RWPE1 (cell line): ENCODE measurements at regions not wholly inside any gene's neighbourhood (a gene's known extent, or its start where the extent isn't known, plus 50 kb on each side); places are given as distances from the start of the nearest gene placed in this dataset.

Experiments
- CTCF ChIA-PET: fragments of 350-600 bp; sonication (Branson Sonifier 250); formaldehyde crosslinking; extraction: SDS; loops from one replicate; lab custom pipeline; 2021; lab: Yijun Ruan, JAX
- POLR2A ChIA-PET: fragments of 400-600 bp; formaldehyde crosslinking; extraction: SDS; loops from one replicate; lab custom pipeline; 2020; ENCODE audit warnings: antibody characterized with exemption; ENCODE audit not compliant: low non-redundant PET; lab: Yijun Ruan, JAX
- DNase-seq: peaks from one replicate; pipeline ENCODE4 v3.0.0; 2012; ENCODE audit warnings: low spot score
- H3K27ac ChIP-seq: fragments of 450-650 bp; 2 replicates; pipeline ENCODE4 v1.5.1; 2017
- TF ChIP-seq, protein P1 (sequence below): fragments of 450-650 bp; conservative IDR thresholded peaks from 2 replicates; pipeline ENCODE4 v1.5.1; 2017; ENCODE audit warnings: low read depth, mild to moderate bottlenecking

DNA sequence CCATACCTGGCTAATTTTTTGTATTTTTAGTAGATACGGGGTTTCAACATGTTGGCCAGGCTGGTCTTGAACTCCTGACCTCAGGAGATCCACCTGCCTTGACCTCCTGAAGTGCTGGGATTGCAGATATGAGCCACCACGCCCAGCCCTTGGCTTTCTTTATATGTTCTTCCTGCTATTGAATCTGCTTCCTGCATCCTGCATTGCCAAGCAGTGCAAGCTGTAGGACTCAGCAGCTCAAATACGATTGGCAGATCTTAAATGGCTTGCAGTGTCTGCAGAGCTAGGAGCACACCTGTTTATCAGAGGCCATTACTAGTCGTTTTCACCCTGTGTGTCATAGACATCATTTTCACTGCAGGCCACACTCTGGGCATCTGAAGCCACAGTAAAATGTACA, 426.2 kb upstream of the PPP2R3A start:
- DNase-seq, result no peak
- TF ChIP-seq, protein P1, sequence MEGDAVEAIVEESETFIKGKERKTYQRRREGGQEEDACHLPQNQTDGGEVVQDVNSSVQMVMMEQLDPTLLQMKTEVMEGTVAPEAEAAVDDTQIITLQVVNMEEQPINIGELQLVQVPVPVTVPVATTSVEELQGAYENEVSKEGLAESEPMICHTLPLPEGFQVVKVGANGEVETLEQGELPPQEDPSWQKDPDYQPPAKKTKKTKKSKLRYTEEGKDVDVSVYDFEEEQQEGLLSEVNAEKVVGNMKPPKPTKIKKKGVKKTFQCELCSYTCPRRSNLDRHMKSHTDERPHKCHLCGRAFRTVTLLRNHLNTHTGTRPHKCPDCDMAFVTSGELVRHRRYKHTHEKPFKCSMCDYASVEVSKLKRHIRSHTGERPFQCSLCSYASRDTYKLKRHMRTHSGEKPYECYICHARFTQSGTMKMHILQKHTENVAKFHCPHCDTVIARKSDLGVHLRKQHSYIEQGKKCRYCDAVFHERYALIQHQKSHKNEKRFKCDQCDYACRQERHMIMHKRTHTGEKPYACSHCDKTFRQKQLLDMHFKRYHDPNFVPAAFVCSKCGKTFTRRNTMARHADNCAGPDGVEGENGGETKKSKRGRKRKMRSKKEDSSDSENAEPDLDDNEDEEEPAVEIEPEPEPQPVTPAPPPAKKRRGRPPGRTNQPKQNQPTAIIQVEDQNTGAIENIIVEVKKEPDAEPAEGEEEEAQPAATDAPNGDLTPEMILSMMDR, result no peak
- H3K27ac ChIP-seq, result no peak overlapping the region
- ChIA-PET POLR2A (no interaction called here), CTCF (interaction anchor here (0.6 kb wide), 1 partner anchor 36 kb away, joined by 3 read pairs; no protein-coding TSS in a partner anchor)

DNA sequence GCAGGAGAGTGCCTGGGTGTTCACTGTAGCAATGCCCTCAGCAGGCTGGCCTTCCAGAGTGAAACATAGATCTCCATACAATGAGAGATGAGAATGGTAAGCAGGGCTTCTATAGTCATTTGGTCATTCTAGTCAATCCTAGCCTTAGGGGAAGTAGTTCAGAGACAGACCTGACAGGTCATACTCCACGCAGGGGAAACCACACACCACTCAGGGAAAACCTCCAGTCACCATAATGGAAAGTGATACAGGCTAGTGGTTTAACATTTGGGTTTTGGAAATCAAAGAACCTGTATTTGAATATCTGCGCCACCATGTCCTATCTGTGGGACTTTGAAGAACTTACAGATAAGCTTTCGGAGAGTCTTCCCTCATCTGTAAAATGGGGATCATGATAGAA, 425.7 kb upstream of the PPP2R3A start:
- no peak overlapping the region for H3K27ac ChIP-seq
- DNase-seq, result no peak
- TF ChIP-seq, protein P1, result no peak
- CTCF ChIA-PET, result no interaction called here
- POLR2A ChIA-PET, result no interaction called here

DNA sequence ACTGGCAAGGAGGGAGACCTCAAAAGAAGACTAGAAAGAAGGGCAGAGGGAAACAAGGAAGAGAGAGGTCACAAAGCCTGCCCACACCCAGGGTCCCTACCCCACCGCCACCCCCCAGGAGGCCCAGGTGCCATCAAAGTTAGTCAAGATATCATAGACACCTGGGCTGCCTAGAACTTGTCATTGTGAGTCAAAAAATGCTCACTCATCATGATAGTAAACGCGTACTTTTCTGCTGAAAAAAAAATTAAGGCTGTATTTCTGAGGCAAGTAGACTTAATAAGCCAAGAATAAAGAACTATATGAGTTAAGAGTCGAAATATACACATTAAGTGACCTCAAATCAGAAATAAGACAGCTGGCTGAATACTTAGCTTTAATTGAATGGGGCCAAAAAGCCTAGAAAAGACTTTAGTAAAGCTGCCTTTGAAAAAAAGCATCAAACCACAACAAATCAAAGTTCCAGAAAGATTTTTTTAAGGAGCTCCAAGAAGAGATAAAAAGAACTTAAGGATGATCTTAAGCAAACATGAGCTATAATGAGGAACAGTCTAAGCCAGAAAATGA, 415.5 kb upstream of the PPP2R3A start:
- POLR2A ChIA-PET, result no interaction called here
- CTCF ChIA-PET, result no interaction called here
- TF ChIP-seq, protein P1, result no peak
- no peak for DNase-seq
- H3K27ac ChIP-seq, result no peak overlapping the region

DNA sequence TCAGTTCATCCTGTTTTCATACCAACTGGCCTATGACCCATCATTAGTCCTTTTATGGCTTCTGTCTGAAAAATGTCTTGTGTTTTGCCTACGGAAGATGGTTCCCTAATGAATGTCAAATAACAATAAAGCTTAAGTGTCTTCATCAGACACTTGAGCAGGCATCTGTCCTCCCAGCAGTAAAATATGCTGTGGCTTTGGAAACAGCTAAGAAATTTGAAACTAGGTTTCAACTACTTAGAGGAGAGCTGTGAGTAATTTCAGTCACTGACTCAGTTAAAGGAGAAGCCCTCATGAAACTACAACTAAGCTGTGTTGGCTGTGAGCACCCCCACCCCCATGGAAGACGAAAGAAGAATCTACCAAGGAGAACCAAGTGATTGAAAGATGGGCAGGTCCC, 409.4 kb upstream of the PPP2R3A start:
- no peak overlapping the region for H3K27ac ChIP-seq
- TF ChIP-seq, protein P1, result no peak
- ChIA-PET CTCF (no interaction called here), POLR2A (no interaction called here)
- DNase-seq, result no peak

DNA sequence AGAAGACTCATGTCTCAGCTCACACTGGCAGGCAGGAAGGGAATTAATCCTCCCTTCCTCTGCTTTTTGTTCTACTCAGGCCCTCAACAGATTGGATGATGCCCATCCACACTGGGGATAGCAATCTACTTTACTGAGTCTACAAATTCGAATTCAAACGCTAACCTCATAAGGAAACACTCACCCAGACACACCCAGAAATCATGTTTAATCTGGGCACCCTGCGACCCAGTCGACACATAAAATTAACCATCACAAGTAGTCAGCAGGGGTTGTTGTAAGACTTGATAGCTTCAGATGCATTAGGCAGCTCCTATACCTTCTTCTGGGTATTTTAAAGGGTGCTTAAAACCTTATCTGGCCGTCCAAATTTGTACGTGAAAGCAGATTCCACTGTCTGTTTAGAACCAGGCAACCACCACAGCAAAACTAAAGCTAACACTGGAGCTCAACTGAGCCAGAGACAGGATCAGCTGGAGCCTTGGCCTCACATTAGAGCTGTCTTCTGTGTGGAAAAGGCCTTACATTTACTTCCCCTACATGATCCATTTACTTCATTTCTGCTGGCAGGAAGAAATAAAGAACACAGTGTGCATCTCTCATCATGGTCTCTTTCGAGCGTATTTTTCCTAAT, 407.3 kb upstream of the PPP2R3A start:
- POLR2A ChIA-PET, result no interaction called here
- TF ChIP-seq, protein P1, result no peak
- H3K27ac ChIP-seq, result no peak overlapping the region
- no peak for DNase-seq
- CTCF ChIA-PET, result interaction anchor here (0.5 to 0.6 kb wide), 2 partner anchors 9 to 37 kb away, joined by 3 read pairs; no protein-coding TSS in a partner anchor

DNA sequence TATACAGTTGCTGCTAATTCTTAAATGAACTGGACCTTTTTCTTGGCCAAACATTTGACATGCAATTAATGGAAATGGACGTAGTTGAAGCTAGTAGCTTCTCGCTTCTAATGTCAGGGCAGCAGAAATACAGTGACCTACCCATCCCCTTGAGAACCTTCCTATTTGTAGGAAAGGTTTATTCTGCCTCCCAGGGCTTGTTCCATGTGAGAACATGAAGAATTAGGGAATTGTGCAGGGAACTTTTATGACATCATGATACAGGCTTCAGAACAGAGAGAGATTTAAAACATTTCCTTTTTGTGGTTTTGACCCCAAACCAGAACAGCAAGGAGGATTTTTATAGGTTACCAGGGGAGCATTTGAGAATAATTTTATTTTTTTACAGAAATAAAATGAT, 406.6 kb upstream of the PPP2R3A start:
- POLR2A ChIA-PET, result no interaction called here
- DNase-seq, result no peak
- no peak overlapping the region for H3K27ac ChIP-seq
- TF ChIP-seq, protein P1, result no peak
- CTCF ChIA-PET, result interaction anchor here (0.6 kb wide), 1 partner anchor 10 kb away, joined by 3 read pairs; no protein-coding TSS in a partner anchor
